Caco-2 (cell line): ENCODE measurements at regions not wholly inside any gene's neighbourhood (a gene's known extent, or its start where the extent isn't known, plus 50 kb on each side); places are given as distances from the start of the nearest gene placed in this dataset.

Experiments
- BruUV-seq: library from RNA; stranded (reverse); fragments of 400-500 nt; replicated peaks from 2 replicates; lab custom pipeline; 2021; lab: Mats Ljungman, UMichigan
- CTCF ChIA-PET: fragments of 300-600 bp; sonication (Branson Sonifier 250); formaldehyde crosslinking; loops from one replicate; lab custom pipeline; 2022; ENCODE audit warnings: antibody characterized with exemption; lab: Charles Lee
- POLR2A ChIA-PET: fragments of 300-600 bp; sonication (Branson Sonifier 250); formaldehyde crosslinking; loops from one replicate; lab custom pipeline; 2022; ENCODE audit warnings: antibody characterized with exemption; lab: Charles Lee
- DNase-seq, 2 experiments: peaks; one replicate each; pipeline versions ENCODE4 v3.0.0 to v3.0.0-alpha.2; 2020 to 2022
- H3K27me3 ChIP-seq: replicated peaks from 2 replicates; pipeline ENCODE4 v1.6.0; 2011; ENCODE audit warnings: low read length; ENCODE audit not compliant: control insufficient read depth, insufficient read depth
- H3K36me3 ChIP-seq: 2 replicates; pipeline ENCODE4 v1.5.1; 2011; ENCODE audit warnings: low read length; ENCODE audit not compliant: control insufficient read depth, insufficient read depth
- H3K4me1 ChIP-seq: fragments of 250-450 bp; sonication (Bioruptor Pico); 2 replicates; pipeline ENCODE4 v1.5.1; 2020; ENCODE audit warnings: mild to moderate bottlenecking
- H3K4me3 ChIP-seq: 2 replicates; pipeline ENCODE4 v1.5.1; 2011; ENCODE audit warnings: low read depth, mild to moderate bottlenecking, control low read depth, low read length
- H3K9me3 ChIP-seq: fragments of 250-450 bp; sonication (Bioruptor Pico); 2 replicates; pipeline ENCODE4 v1.5.1; 2020; ENCODE audit warnings: mild to moderate bottlenecking, moderate library complexity
- H3K27ac Mint-ChIP-seq: one replicate; pipeline ENCODE4 v1.8.0; 2022; ENCODE audit warnings: mixed read lengths; ENCODE audit not compliant: unreplicated experiment
- H3K27me3 Mint-ChIP-seq: one replicate; pipeline ENCODE4 v1.8.0; 2022; ENCODE audit warnings: mixed read lengths; ENCODE audit not compliant: insufficient read depth, unreplicated experiment
- H3K36me3 Mint-ChIP-seq: one replicate; pipeline ENCODE4 v1.8.0; 2022; ENCODE audit warnings: mild to moderate bottlenecking, mixed read lengths; ENCODE audit not compliant: insufficient read depth, unreplicated experiment
- H3K4me1 Mint-ChIP-seq: one replicate; pipeline ENCODE4 v1.8.0; 2022; ENCODE audit warnings: low read depth, mixed read lengths; ENCODE audit not compliant: unreplicated experiment
- H3K4me3 Mint-ChIP-seq: one replicate; pipeline ENCODE4 v1.8.0; 2022; ENCODE audit warnings: mild to moderate bottlenecking, moderate library complexity, mixed read lengths; ENCODE audit not compliant: unreplicated experiment
- H3K9me3 Mint-ChIP-seq: one replicate; pipeline ENCODE4 v1.8.0; 2022; ENCODE audit warnings: mixed read lengths; ENCODE audit not compliant: unreplicated experiment
- intact Hi-C: fragments of 100-400 bp; cut with micrococcal nuclease; formaldehyde crosslinking; loops from one replicate; pipeline ENCODE4 v1.10.0; 2022; ENCODE audit not compliant: unreplicated experiment
- TF ChIP-seq, protein P1 (sequence below), 2 experiments: fragments of 200-600 bp in 1 of 2; IDR thresholded peaks; 1 replicate in 1 of 2; 2 replicates in 1 of 2; pipeline versions ENCODE4 v1.5.1 to v1.8.0; 2011 to 2022; ENCODE audit warnings: antibody characterized with exemption in 1 of 2, control low read depth in 1 of 2, inconsistent platforms in 1 of 2, low read depth in 1 of 2, low read length in 1 of 2, mild to moderate bottlenecking in 1 of 2, moderate library complexity in 1 of 2; ENCODE audit not compliant: insufficient read depth in 1 of 2, severe bottlenecking in 1 of 2, unreplicated experiment in 1 of 2

DNA sequence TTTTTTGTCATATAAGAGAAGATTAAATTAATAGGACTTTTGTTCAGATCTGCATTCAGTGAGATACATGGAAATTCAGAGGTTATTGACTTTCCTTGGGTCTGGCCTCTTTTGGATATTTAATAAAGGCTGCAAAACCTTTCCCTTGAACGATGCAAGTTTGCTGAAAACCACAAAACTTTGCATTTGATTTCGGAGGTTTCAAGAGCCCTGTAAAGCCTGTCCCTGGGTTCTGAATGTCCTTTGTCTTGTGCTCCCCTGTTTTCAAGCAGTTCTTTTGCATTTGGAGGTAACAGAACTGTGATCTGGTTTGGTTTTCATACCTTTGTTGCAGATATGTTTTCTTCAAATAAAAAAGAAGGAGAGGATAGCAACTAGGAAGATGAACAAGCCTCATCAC lies 188.1 kb upstream of the DMRT1 start:
- H3K9me3 Mint-ChIP-seq: no peaks in the 10 kb centered on the region
- TF ChIP-seq, protein P1, sequence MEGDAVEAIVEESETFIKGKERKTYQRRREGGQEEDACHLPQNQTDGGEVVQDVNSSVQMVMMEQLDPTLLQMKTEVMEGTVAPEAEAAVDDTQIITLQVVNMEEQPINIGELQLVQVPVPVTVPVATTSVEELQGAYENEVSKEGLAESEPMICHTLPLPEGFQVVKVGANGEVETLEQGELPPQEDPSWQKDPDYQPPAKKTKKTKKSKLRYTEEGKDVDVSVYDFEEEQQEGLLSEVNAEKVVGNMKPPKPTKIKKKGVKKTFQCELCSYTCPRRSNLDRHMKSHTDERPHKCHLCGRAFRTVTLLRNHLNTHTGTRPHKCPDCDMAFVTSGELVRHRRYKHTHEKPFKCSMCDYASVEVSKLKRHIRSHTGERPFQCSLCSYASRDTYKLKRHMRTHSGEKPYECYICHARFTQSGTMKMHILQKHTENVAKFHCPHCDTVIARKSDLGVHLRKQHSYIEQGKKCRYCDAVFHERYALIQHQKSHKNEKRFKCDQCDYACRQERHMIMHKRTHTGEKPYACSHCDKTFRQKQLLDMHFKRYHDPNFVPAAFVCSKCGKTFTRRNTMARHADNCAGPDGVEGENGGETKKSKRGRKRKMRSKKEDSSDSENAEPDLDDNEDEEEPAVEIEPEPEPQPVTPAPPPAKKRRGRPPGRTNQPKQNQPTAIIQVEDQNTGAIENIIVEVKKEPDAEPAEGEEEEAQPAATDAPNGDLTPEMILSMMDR (IDR thresholded peaks at IDR 0.05; ENCODE audit: insufficient read depth in 1 of 2, low read depth in 1 of 2, low read length in 1 of 2, severe bottlenecking in 1 of 2, unreplicated experiment in 1 of 2): no peak
- H3K36me3 ChIP-seq: no peaks in the 10 kb centered on the region
- BruUV-seq: no TSS peak
- no peak for DNase-seq
- H3K4me1 ChIP-seq: no peaks in the 10 kb centered on the region
- no peak overlapping the region for H3K27ac Mint-ChIP-seq
- no peaks in the 10 kb centered on the region for H3K27me3 ChIP-seq
- no peaks in the 10 kb centered on the region for H3K27me3 Mint-ChIP-seq
- H3K9me3 ChIP-seq: no peaks in the 10 kb centered on the region
- intact Hi-C loops: no loop called here
- no peaks in the 10 kb centered on the region for H3K4me1 Mint-ChIP-seq
- H3K4me3 ChIP-seq: no peak overlapping the region
- ChIA-PET CTCF (no interaction called here), POLR2A (no interaction called here)
- H3K4me3 Mint-ChIP-seq: no peak overlapping the region
- H3K36me3 Mint-ChIP-seq: peaks cover 12% of the 10 kb centered on the region

DNA sequence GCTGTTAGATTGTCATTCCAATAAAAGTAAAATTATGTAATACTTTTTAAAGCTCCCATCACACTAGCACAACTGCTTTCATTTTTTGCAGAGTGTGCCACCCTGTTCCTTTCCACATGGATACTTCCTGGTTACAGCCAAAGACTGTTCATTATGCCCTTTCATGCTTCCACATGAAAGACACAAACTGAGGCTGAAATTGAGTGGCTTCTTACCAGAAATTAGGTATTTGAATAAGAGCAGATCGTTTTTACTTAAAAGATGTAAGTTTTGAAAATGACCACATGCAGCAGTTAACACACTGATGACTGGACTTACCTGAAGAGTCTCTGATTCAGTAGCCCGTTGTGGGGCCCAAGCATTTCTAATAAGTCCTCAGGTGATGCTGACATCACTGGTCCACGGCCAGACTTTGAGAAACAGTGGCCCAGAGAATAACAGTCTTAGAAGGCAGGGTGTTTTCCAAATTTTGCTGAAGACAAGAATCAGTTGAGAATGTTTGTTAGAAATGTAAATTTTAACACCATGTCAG lies 187.6 kb upstream of the DMRT1 start:
- Histone ChIP-seq H3K27me3 (no peaks in the 10 kb centered on the region), H3K4me1 (no peaks in the 10 kb centered on the region), H3K9me3 (no peaks in the 10 kb centered on the region), H3K4me3 (no peak overlapping the region), H3K36me3 (no peaks in the 10 kb centered on the region)
- H3K36me3 Mint-ChIP-seq: peaks cover 12% of the 10 kb centered on the region
- no peaks in the 10 kb centered on the region for H3K9me3 Mint-ChIP-seq
- POLR2A ChIA-PET: no interaction called here
- no TSS peak for BruUV-seq
- H3K27ac Mint-ChIP-seq: no peak overlapping the region
- H3K4me3 Mint-ChIP-seq: no peak overlapping the region
- intact Hi-C loops: no loop called here
- H3K4me1 Mint-ChIP-seq: no peaks in the 10 kb centered on the region
- TF ChIP-seq, protein P1 (IDR thresholded peaks at IDR 0.05; ENCODE audit: insufficient read depth in 1 of 2, low read depth in 1 of 2, low read length in 1 of 2, severe bottlenecking in 1 of 2, unreplicated experiment in 1 of 2): no peak
- H3K27me3 Mint-ChIP-seq: no peaks in the 10 kb centered on the region
- CTCF ChIA-PET: no interaction called here
- DNase-seq: no peak

DNA sequence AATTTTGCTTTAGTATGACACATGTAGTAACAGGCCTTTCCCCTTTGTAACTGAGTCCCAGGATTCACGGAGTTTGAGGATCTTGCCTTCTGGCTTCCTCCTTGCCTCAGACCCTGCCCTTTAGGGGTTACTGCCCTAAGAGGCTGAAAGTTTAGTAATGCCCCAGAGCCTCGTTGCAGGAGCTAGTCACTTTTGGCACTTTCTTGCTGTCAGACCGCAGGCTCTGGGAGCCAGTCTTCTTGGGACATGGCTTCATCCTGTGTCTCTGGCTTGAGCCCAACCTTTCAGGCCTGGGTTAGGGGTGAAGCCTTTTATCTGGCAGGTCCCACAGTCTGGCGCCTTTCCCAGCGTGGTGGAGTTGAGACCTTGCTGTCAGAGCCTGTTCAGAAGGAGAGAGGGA lies 185.6 kb upstream of the DMRT1 start:
- no peaks in the 10 kb centered on the region for H3K9me3 ChIP-seq
- Mint-ChIP-seq H3K9me3 (no peaks in the 10 kb centered on the region), H3K4me1 (no peaks in the 10 kb centered on the region), H3K4me3 (no peak overlapping the region), H3K27ac (no peak overlapping the region), H3K27me3 (no peaks in the 10 kb centered on the region), H3K36me3 (peaks cover 12% of the 10 kb centered on the region)
- TF ChIP-seq, protein P1 (IDR thresholded peaks at IDR 0.05; ENCODE audit: insufficient read depth in 1 of 2, low read depth in 1 of 2, low read length in 1 of 2, severe bottlenecking in 1 of 2, unreplicated experiment in 1 of 2): no peak
- no peak overlapping the region for H3K4me3 ChIP-seq
- BruUV-seq: no TSS peak
- POLR2A ChIA-PET: no interaction called here
- H3K36me3 ChIP-seq: no peaks in the 10 kb centered on the region
- DNase-seq: no peak
- intact Hi-C loops: no loop called here
- CTCF ChIA-PET: no interaction called here
- H3K4me1 ChIP-seq: no peaks in the 10 kb centered on the region
- H3K27me3 ChIP-seq: no peaks in the 10 kb centered on the region
